ENCODE measurements at regions not wholly inside any gene's neighbourhood (a gene's known extent, or its start where the extent isn't known, plus 50 kb on each side); places are given as distances from the start of the nearest gene placed in this dataset.

DNA sequence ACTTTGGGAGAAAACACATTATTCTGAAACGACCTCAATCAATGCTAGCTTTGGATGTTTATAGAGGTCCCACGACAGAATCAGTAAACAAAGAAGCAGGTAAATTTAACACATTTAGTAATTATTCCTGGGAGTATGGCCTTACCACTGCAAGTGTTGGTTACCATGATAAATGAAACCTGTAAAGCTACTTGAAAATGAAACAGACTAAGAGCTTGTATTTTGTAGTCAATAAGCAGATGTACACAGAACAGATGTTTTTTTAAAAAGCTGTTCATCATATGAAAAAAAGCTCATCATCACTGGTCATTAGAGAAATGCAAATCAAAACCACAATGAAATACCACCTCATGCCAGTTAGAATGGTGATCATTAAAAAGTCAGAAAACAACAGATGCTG is 295.3 kb upstream of the XYLT1 start:
- TF ChIP-seq, protein P1, sequence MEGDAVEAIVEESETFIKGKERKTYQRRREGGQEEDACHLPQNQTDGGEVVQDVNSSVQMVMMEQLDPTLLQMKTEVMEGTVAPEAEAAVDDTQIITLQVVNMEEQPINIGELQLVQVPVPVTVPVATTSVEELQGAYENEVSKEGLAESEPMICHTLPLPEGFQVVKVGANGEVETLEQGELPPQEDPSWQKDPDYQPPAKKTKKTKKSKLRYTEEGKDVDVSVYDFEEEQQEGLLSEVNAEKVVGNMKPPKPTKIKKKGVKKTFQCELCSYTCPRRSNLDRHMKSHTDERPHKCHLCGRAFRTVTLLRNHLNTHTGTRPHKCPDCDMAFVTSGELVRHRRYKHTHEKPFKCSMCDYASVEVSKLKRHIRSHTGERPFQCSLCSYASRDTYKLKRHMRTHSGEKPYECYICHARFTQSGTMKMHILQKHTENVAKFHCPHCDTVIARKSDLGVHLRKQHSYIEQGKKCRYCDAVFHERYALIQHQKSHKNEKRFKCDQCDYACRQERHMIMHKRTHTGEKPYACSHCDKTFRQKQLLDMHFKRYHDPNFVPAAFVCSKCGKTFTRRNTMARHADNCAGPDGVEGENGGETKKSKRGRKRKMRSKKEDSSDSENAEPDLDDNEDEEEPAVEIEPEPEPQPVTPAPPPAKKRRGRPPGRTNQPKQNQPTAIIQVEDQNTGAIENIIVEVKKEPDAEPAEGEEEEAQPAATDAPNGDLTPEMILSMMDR (conservative IDR thresholded peaks at IDR 0.05; ENCODE audit: low read length), result no peak
- no peak for TF ChIP-seq EZH2phosphoT487 (IDR thresholded peaks at IDR 0.05; ENCODE audit: borderline replicate concordance, low read depth, low read length)
